ENCODE measurements at regions not wholly inside any gene's neighbourhood (a gene's known extent, or its start where the extent isn't known, plus 50 kb on each side); places are given as distances from the start of the nearest gene placed in this dataset.

GRCh38 chr16:76768948-76769347 lies 422.0 kb upstream of the MON1B start:
- TF ChIP-seq CTCF (IDR thresholded peaks at IDR 0.05) (no peak), EP300 (IDR thresholded peaks at IDR 0.05) (no peak)
